22Rv1 (cell line): ENCODE measurements at regions not wholly inside any gene's neighbourhood (a gene's known extent, or its start where the extent isn't known, plus 50 kb on each side); places are given as distances from the start of the nearest gene placed in this dataset.
"Not testable (repeated sequence)": the region's sequence is repeated elsewhere in the genome, so short reads cannot be mapped to it uniquely, and the experiment has no call there.

ENCODE experiments used
- H3K27ac ChIP-seq: fragments of 450-650 bp; 2 replicates; pipeline ENCODE4 v1.5.1; 2017
- ZFX ChIP-seq: fragments of 450-650 bp; IDR thresholded peaks from 2 replicates; pipeline ENCODE4 v1.6.1; 2017; ENCODE audit warnings: antibody characterized with exemption, borderline replicate concordance
- TF ChIP-seq, protein P1 (sequence below): fragments of 450-650 bp; IDR thresholded peaks from 2 replicates; pipeline ENCODE4 v1.5.1; 2017; ENCODE audit warnings: mild to moderate bottlenecking

DNA sequence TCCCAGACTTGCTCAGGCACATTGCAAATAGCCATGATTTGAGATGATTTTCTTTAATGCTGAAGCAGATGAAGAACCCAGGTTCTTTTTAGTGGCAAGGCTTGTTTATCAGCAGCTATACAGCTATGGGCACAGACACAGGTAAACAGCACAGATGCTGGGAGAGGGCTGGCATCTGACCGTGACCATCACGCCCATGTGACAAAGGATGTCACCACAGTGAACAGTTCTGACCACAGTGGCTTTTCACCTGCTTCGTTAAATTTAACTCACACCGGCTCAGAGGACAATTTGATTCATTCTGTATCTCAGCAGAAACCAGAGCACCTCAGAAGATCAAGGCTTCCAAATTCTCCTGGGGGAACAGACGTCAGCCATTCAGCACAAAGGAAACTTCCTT, 142.6 kb downstream of the CDH26 start:
- no peak overlapping the region for H3K27ac ChIP-seq
- TF ChIP-seq, protein P1, sequence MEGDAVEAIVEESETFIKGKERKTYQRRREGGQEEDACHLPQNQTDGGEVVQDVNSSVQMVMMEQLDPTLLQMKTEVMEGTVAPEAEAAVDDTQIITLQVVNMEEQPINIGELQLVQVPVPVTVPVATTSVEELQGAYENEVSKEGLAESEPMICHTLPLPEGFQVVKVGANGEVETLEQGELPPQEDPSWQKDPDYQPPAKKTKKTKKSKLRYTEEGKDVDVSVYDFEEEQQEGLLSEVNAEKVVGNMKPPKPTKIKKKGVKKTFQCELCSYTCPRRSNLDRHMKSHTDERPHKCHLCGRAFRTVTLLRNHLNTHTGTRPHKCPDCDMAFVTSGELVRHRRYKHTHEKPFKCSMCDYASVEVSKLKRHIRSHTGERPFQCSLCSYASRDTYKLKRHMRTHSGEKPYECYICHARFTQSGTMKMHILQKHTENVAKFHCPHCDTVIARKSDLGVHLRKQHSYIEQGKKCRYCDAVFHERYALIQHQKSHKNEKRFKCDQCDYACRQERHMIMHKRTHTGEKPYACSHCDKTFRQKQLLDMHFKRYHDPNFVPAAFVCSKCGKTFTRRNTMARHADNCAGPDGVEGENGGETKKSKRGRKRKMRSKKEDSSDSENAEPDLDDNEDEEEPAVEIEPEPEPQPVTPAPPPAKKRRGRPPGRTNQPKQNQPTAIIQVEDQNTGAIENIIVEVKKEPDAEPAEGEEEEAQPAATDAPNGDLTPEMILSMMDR: no peak
- TF ChIP-seq ZFX: no peak

DNA sequence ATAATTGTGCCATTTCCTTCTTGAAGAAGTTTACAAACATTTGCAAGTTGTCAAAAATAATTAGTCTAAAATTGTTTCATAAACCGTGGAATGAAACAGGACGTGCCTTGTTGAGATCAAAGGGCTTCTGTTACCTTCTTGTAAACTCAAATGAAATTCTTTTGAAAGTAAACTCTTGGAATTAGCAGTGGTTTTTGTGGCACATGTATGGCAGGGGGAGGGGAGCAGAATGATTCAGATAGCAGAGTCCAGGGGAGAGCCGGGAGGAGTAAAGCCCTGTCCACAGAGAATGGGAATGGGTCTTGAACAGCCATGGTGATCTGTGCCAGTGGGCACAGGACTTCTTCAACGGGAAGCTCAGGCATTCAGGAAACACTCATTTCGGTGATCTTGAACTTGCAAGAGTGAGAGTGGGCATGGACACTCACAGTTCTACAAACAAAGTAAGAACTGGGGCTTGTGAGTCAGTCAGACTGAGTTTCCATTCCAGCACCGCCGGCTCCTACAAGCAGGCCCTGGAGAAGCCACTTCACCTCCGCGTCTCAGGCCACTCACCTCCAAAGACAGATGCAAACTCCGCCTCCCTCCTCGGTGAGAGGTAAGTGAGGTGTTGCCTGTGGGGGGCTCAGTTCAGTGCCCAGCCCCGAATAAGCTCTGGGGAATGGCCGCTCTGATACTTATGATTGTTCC, 143.1 kb downstream of the CDH26 start:
- TF ChIP-seq ZFX: no peak
- TF ChIP-seq, protein P1: no peak
- H3K27ac ChIP-seq: no peak overlapping the region

DNA sequence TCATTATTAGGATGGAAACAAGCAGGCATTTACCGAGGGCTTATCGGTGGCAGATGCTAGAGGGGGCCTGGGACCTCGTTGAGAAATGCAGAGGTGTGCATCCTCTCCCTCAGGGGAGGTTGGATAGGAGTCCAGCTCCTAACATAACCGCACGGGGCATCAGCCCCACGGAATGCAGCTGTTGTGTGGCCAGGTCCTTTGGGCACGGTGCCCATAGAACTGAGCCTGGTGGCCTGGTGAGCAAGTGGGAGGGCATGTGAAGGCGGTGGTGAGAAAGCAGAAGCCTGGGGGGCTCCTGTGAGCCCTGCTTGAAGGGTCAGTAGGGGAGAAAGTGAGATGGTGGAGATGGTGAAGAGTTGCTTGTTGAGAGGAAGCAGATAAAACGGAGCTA, 143.7 kb downstream of the CDH26 start:
- H3K27ac ChIP-seq: no peak overlapping the region
- TF ChIP-seq, protein P1: no peak
- TF ChIP-seq ZFX: no peak

DNA sequence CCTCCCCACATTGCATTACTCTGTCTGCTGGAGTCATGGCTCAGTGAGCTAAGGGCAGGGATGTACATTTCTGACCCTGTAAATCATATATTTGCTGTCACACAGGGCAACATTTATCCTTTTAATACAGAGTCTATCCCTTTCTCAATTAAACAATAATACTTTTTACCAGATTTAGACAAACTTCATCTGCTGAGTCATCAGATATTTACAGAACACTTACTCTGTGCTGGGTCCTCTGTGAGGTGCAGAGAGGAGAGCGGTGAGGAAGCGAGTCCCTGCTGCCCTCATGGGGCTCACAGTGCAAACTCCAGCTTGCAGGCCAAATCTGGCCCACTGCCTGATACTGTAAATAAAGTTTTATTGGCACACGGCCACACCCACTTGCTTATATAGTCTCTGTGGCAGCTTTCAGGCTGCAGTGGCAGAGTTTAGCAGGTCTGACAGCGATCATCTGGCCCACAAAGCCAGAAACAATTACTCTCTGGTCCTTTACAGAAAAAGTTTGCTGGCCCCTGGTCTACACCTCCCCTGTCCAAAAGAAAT, 144.5 kb downstream of the CDH26 start:
- no peak overlapping the region for H3K27ac ChIP-seq
- TF ChIP-seq, protein P1: no peak
- TF ChIP-seq ZFX: no peak

DNA sequence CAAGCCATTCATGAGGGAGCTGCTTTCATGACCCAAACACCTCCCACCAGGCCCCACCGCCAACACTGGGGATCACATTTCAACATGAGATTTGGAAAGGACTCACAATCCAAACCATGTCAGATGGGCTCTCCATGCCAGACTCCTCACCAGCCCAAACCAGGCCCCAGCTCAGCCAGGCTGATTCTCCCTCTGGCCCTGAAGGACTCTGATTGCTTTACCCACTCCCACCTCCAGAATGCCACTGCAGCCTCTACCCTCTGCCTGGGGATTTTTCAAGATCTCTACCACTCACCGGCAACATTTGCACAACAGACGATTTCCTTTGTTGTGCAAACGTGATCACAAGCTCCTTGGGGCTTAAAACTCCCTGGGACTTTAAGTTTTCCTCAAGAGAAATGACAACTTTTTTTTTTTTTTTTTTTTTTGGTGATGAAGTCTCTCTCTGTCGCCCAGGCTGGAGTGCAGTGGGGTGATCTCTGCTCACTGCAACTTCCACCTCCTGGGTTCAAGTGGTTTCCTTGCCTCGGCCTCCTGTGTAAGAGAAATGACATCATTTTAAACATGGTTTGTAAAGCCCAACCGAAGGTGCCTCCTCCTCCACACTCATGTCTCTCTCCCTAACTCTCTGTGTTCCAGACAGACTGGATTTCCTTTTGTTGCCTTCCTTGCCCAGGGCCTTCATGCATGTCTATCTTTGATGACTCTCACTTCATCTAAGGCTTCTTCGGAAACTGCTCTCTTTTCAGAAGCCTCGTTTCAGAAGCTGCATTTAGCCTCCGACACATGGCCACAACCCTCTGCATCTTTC, 147.0 kb downstream of the CDH26 start:
- TF ChIP-seq, protein P1: no peak
- TF ChIP-seq ZFX: no peak
- no peak overlapping the region for H3K27ac ChIP-seq

DNA sequence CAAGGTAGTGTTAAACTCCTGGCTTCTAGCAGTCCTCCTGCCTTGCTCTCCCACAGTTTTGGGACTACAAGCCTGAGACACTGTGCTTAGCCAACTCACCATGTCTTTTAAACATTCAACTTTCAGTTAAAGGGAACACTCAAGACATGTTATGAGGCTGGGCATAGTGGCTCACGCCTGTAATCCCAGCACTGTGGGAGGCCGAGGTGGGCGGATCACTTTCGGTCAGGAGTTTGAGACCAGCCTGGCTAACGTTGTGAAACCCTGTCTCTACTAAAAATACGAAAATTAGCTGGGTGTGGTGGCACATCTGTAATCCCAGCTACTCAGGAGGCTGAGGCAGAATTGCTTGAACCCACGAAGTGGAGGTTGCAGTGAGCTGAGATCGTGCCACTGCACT, 148.0 kb downstream of the CDH26 start:
- not testable (repeated sequence) for H3K27ac ChIP-seq

DNA sequence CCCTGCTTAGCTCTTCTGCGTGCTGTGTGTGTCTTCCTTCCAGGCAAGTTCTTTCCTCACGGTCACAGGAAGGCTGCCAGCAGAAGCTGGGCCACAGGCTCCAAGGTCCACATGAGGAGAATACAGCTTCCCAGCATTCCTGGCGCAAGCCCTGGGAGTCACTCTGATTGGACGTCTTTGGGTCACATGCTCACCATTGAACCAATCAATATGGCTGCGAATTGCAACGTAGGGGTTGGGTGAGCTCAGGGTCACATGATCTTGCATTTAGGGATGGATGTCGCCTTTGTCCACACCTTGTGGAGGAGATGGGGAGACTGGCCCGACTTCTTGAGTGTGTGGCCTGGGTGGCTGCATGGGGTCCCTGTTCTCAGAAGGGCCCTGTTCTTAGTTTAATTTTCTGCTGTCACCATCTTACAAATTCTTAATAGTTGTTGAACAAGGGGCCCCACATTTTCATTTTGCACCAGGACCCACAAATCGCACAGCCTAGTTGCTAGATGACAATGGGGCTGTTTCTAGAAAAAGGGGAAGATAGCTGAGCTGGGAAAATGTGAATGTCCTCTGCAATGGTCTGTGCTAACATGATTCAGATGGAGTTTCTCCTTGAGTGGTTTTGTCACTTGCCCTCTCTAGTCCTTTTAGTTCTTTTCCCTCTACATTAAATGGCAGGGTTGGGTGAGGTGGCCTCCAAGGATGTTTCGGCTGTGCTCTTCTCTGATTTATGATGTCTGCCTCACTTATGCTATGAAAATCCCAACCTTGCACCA, 149.6 kb downstream of the CDH26 start:
- no peak overlapping the region for H3K27ac ChIP-seq
- TF ChIP-seq ZFX: no peak
- TF ChIP-seq, protein P1: no peak
